Panc1 (cell line): ENCODE measurements at regions not wholly inside any gene's neighbourhood (a gene's known extent, or its start where the extent isn't known, plus 50 kb on each side); places are given as distances from the start of the nearest gene placed in this dataset.

Experiments
- ATAC-seq: fragments of 200-7000 bp; cut with Tn5 transposase; 2 replicates; pipeline ENCODE4 v1.9.1; 2020; ENCODE audit warnings: mild to moderate bottlenecking, moderate library complexity
- BruUV-seq: library from RNA; stranded (reverse); fragments of 400-500 nt; replicated peaks from 2 replicates; lab custom pipeline; 2021; lab: Mats Ljungman, UMichigan
- CTCF ChIA-PET: fragments of 300-600 bp; sonication (Branson Sonifier 250); formaldehyde crosslinking; loops from one replicate; lab custom pipeline; 2022; ENCODE audit warnings: antibody characterized with exemption; lab: Charles Lee
- POLR2A ChIA-PET: fragments of 300-600 bp; sonication (Branson Sonifier 250); formaldehyde crosslinking; loops from one replicate; lab custom pipeline; 2022; ENCODE audit warnings: antibody characterized with exemption; lab: Charles Lee
- DNase-seq: peaks from one replicate; pipeline ENCODE4 v3.0.0-alpha.2; 2010; ENCODE audit warnings: low read depth, low spot score
- H3K27ac ChIP-seq: 2 replicates; pipeline ENCODE4 v1.5.1; 2011; ENCODE audit warnings: mild to moderate bottlenecking, low read length, inconsistent platforms
- H3K27me3 ChIP-seq: fragments of 200-500 bp; sonication (Bioruptor generic); 2 replicates; pipeline ENCODE4 v1.6.0; 2014; ENCODE audit warnings: low read length, inconsistent platforms; ENCODE audit not compliant: control insufficient read depth, insufficient read depth
- H3K36me3 ChIP-seq: fragments of 200-500 bp; sonication (Bioruptor generic); 2 replicates; pipeline ENCODE4 v1.5.1; 2014; ENCODE audit warnings: inconsistent platforms, mild to moderate bottlenecking, low read length, moderate library complexity; ENCODE audit not compliant: control insufficient read depth, insufficient read depth
- H3K4me1 ChIP-seq: 2 replicates; pipeline ENCODE4 v1.5.1; 2011; ENCODE audit warnings: inconsistent platforms, mild to moderate bottlenecking, low read length, moderate library complexity; ENCODE audit not compliant: control insufficient read depth, insufficient read depth
- H3K4me3 ChIP-seq, 2 experiments: 2 replicates each; pipeline ENCODE4 v1.5.1; 2011 to 2012; ENCODE audit warnings: low read depth in 2 of 2, low read length in 2 of 2, mild to moderate bottlenecking in 2 of 2, inconsistent platforms in 1 of 2, moderate library complexity in 1 of 2
- H3K9me3 ChIP-seq: fragments of 200-500 bp; sonication (Bioruptor generic); 2 replicates; pipeline ENCODE4 v1.5.1; 2014; ENCODE audit warnings: low read depth, mild to moderate bottlenecking, inconsistent platforms, low read length, moderate library complexity; ENCODE audit not compliant: control insufficient read depth, insufficient read depth
- CTCF ChIP-seq: fragments of 450-650 bp; IDR thresholded peaks from 2 replicates; pipeline ENCODE4 v1.5.1; 2017; ENCODE audit warnings: mild to moderate bottlenecking
- POLR2AphosphoS5 ChIP-seq: IDR thresholded peaks from 2 replicates; pipeline ENCODE4 v1.6.1; 2012; ENCODE audit warnings: mild to moderate bottlenecking, low read depth, low read length, moderate library complexity
- REST ChIP-seq, 2 experiments: IDR thresholded peaks; 2 replicates each; pipeline ENCODE4 v1.6.1; 2011 to 2012; ENCODE audit warnings: low read depth in 2 of 2, control low read depth in 1 of 2, low read length in 1 of 2, mild to moderate bottlenecking in 1 of 2, moderate library complexity in 1 of 2; ENCODE audit not compliant: insufficient read depth in 1 of 2
- SIN3A ChIP-seq: IDR thresholded peaks from 2 replicates; pipeline ENCODE4 v1.6.1; 2012; ENCODE audit warnings: low read depth, mild to moderate bottlenecking, low read length, moderate library complexity, borderline replicate concordance; ENCODE audit not compliant: insufficient read depth
- TCF7L2 ChIP-seq: IDR thresholded peaks from 2 replicates; pipeline ENCODE4 v1.6.1; 2011; ENCODE audit warnings: mild to moderate bottlenecking, low read depth, low read length, inconsistent platforms
- in situ Hi-C: cut with HindIII; loops from 2 replicates; pipeline ENCODE4 v1.10.0; 2016; ENCODE audit warnings: low sequenced_read_pairs, low pct_unique_long_range_greater_than_20kb
- intact Hi-C: fragments of 100-400 bp; cut with micrococcal nuclease; formaldehyde crosslinking; loops from one replicate; pipeline ENCODE4 v1.10.0; 2022; ENCODE audit not compliant: unreplicated experiment

- no peaks in the 10 kb centered on the region for H3K9me3 ChIP-seq
- no peak for ATAC-seq
- in situ Hi-C loops, result no loop called here
- H3K4me3 ChIP-seq, result no peak overlapping the region
- H3K27me3 ChIP-seq, result peaks cover 7% of the 10 kb centered on the region; the same call in 1 of the 2 replicates
- DNase-seq, result no peak
- intact Hi-C loops, result no loop called here
- ChIA-PET POLR2A (no interaction called here), CTCF (no interaction called here)
- no peaks in the 10 kb centered on the region for H3K36me3 ChIP-seq
- H3K27ac ChIP-seq, result no peak overlapping the region
- TF ChIP-seq REST (IDR thresholded peaks at IDR 0.05; ENCODE audit: insufficient read depth in 1 of 2, low read depth in 2 of 2, low read length in 1 of 2) (no peak), TCF7L2 (no peak), SIN3A (no peak), POLR2AphosphoS5 (no peak), CTCF (no peak)
- no peaks in the 10 kb centered on the region for H3K4me1 ChIP-seq
- BruUV-seq, result no TSS peak
These were observed 133.0 kb upstream of the LHX5 start for GRCh38 chr12:113604666-113605065.

- POLR2A ChIA-PET, result no interaction called here
- DNase-seq (no peak), ATAC-seq (no peak)
- H3K4me1 ChIP-seq, result no peaks in the 10 kb centered on the region
- no peaks in the 10 kb centered on the region for H3K9me3 ChIP-seq
- H3K36me3 ChIP-seq, result no peaks in the 10 kb centered on the region
- in situ Hi-C loops (no loop called here), intact Hi-C loops (no loop called here)
- no peak overlapping the region for H3K27ac ChIP-seq
- CTCF ChIA-PET, result no interaction called here
- H3K27me3 ChIP-seq, result peaks cover 11% of the 10 kb centered on the region
- no TSS peak for BruUV-seq
- TF ChIP-seq REST (IDR thresholded peaks at IDR 0.05; ENCODE audit: insufficient read depth in 1 of 2, low read depth in 2 of 2, low read length in 1 of 2) (peak; percentile 89 to 90), POLR2AphosphoS5 (no peak)
- no peak overlapping the region for H3K4me3 ChIP-seq
These were observed 130.1 kb upstream of the LHX5 start for GRCh38 chr12:113601656-113602263.
